A673 (cell line): ENCODE measurements at regions not wholly inside any gene's neighbourhood (a gene's known extent, or its start where the extent isn't known, plus 50 kb on each side); places are given as distances from the start of the nearest gene placed in this dataset.
A peak's percentile ranks its signal among the peaks of the same experiment; 100 is the strongest.

Source experiments
- BruUV-seq: library from RNA; stranded (reverse); fragments of 400-500 nt; replicated peaks from 2 replicates; lab custom pipeline; 2021; lab: Mats Ljungman, UMichigan
- CTCF ChIA-PET: fragments of 300-600 bp; sonication (Branson Sonifier 250); formaldehyde crosslinking; loops from one replicate; lab custom pipeline; 2022; ENCODE audit warnings: antibody characterized with exemption; lab: Charles Lee
- POLR2A ChIA-PET: fragments of 300-600 bp; sonication (Branson Sonifier 250); formaldehyde crosslinking; loops from one replicate; lab custom pipeline; 2022; ENCODE audit warnings: antibody characterized with exemption; ENCODE audit not compliant: low non-redundant PET; lab: Charles Lee
- DNase-seq: peaks from one replicate; pipeline ENCODE4 v3.0.0-alpha.2; 2015; ENCODE audit warnings: low spot score
- H3K27ac ChIP-seq: fragments of 200-600 bp; sonication (generic); 2 replicates; pipeline ENCODE4 v1.5.1; 2016; ENCODE audit warnings: mixed run types, low read depth, mild to moderate bottlenecking, mixed read lengths, antibody characterized with exemption, low read length; ENCODE audit not compliant: poor library complexity, severe bottlenecking
- H3K27me3 ChIP-seq: fragments of 200-600 bp; sonication (generic); replicated peaks from 2 replicates; pipeline ENCODE4 v1.6.1; 2017; ENCODE audit warnings: mixed run types, low read depth, mild to moderate bottlenecking, mixed read lengths, antibody characterized with exemption, low read length; ENCODE audit not compliant: insufficient read depth, poor library complexity
- H3K36me3 ChIP-seq: fragments of 200-600 bp; sonication (generic); 2 replicates; pipeline ENCODE4 v1.6.1; 2016; ENCODE audit warnings: mixed run types, mild to moderate bottlenecking, mixed read lengths, antibody characterized with exemption, low read length; ENCODE audit not compliant: insufficient read depth, poor library complexity, severe bottlenecking
- H3K4me1 ChIP-seq: fragments of 200-600 bp; sonication (generic); 2 replicates; pipeline ENCODE4 v1.6.1; 2017; ENCODE audit warnings: mixed run types, mild to moderate bottlenecking, mixed read lengths, antibody characterized with exemption, low read length; ENCODE audit not compliant: insufficient read depth, poor library complexity, severe bottlenecking
- H3K4me3 ChIP-seq: fragments of 200-600 bp; sonication (generic); 2 replicates; pipeline ENCODE4 v1.5.1; 2016; ENCODE audit warnings: low read depth, mixed run types, mild to moderate bottlenecking, mixed read lengths, low read length; ENCODE audit not compliant: poor library complexity, severe bottlenecking
- H3K9me3 ChIP-seq: fragments of 200-600 bp; sonication (generic); 2 replicates; pipeline ENCODE4 v1.6.1; 2016; ENCODE audit warnings: mixed run types, low read depth, mild to moderate bottlenecking, mixed read lengths, antibody characterized with exemption, low read length; ENCODE audit not compliant: poor library complexity, severe bottlenecking
- EZH2 ChIP-seq: fragments of 200-600 bp; sonication (generic); IDR thresholded peaks from 2 replicates; pipeline ENCODE4 v1.6.1; 2017; ENCODE audit warnings: borderline replicate concordance, low read depth, mild to moderate bottlenecking, mixed read lengths, antibody characterized with exemption, low read length; ENCODE audit not compliant: poor library complexity, severe bottlenecking
- intact Hi-C: fragments of 100-400 bp; cut with micrococcal nuclease; formaldehyde crosslinking; loops from one replicate; pipeline ENCODE4 v1.10.0; 2022; ENCODE audit not compliant: unreplicated experiment
- TF ChIP-seq, protein P1 (sequence below): fragments of 300-800, 200-600 bp; sonication (generic); conservative IDR thresholded peaks from 2 replicates; pipeline ENCODE4 v1.5.1; 2017; ENCODE audit warnings: low read depth, mild to moderate bottlenecking, antibody characterized with exemption, low read length, moderate library complexity, mixed read lengths

DNA sequence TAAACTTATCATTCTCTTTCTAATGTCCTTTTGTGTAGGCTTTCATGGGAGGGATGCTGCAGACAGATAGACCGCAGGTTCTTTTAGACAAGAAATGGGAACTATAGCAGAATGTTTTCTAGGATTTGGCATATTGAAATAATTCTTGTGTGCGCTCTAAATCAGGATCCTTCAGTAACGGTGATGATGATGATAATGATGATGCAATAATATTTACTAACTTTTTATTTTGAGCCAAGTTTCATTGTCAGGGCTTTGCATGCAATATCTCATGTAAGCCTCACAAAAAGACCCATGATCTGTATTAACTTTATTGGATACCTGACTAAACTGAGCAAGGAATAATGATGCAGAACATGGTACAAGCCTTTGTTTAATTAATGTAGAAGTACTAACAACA is 280.1 kb downstream of the HAO1 start:
- H3K27ac ChIP-seq, result no peak overlapping the region
- POLR2A ChIA-PET, result no interaction called here
- intact Hi-C loops, result no loop called here

DNA sequence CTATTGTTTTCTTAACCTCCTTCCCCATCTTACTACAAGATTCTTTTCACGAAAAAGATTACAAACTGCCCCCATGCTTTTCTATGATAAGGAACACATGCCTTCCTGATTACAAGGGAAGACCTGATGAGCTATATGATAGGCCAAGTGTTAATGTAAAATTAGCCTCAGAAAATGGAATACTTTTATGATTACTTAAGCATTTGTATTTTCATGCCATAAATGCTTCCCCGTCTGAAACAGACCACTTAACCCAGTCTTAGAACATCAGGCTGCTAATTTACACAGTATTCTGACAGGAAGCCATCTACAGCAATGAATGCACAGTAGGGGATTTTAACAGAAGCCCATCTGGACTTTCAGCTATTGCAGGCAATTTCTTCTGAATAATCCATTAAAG is 274.9 kb downstream of the HAO1 start:
- intact Hi-C loops, result no loop called here
- CTCF ChIA-PET, result no interaction called here
- Histone ChIP-seq H3K27me3 (no peaks in the 10 kb centered on the region), H3K4me1 (no peaks in the 10 kb centered on the region), H3K36me3 (no peaks in the 10 kb centered on the region), H3K9me3 (no peaks in the 10 kb centered on the region), H3K27ac (no peak overlapping the region), H3K4me3 (no peak overlapping the region)
- TF ChIP-seq EZH2, result no peak
- TF ChIP-seq, protein P1, sequence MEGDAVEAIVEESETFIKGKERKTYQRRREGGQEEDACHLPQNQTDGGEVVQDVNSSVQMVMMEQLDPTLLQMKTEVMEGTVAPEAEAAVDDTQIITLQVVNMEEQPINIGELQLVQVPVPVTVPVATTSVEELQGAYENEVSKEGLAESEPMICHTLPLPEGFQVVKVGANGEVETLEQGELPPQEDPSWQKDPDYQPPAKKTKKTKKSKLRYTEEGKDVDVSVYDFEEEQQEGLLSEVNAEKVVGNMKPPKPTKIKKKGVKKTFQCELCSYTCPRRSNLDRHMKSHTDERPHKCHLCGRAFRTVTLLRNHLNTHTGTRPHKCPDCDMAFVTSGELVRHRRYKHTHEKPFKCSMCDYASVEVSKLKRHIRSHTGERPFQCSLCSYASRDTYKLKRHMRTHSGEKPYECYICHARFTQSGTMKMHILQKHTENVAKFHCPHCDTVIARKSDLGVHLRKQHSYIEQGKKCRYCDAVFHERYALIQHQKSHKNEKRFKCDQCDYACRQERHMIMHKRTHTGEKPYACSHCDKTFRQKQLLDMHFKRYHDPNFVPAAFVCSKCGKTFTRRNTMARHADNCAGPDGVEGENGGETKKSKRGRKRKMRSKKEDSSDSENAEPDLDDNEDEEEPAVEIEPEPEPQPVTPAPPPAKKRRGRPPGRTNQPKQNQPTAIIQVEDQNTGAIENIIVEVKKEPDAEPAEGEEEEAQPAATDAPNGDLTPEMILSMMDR, result no peak
- BruUV-seq, result no TSS peak
- DNase-seq, result peak; percentile 6
- POLR2A ChIA-PET, result no interaction called here

More for the DNA sequence above, 280.1 kb downstream of the HAO1 start:
- H3K27me3 ChIP-seq, result no peaks in the 10 kb centered on the region
- no peak for DNase-seq
- CTCF ChIA-PET, result no interaction called here
- no peaks in the 10 kb centered on the region for H3K4me1 ChIP-seq
- no peak overlapping the region for H3K4me3 ChIP-seq
- no TSS peak for BruUV-seq
- no peak for TF ChIP-seq EZH2
- TF ChIP-seq, protein P1, result no peak
- no peaks in the 10 kb centered on the region for H3K9me3 ChIP-seq
- H3K36me3 ChIP-seq, result no peaks in the 10 kb centered on the region

DNA sequence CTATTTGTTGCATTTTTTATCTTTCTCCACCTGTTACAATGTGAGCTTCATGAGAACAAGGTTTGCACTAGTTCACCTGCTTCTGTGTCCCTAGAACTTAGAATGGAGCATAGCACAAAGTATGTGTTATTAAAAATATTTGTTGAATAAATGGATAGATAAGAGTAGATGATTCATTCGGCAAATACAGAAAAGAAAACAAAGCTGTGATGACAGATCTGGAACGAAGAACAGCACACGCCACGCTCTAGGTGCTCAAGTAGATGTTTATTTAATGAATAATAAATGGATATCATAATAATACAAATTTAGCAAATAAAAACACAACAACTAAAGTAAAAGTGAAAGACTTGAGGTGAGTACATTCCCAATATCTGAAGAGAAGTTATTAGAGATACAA is 273.1 kb downstream of the HAO1 start:
- no peak for TF ChIP-seq EZH2
- TF ChIP-seq, protein P1, result no peak
- no peaks in the 10 kb centered on the region for H3K36me3 ChIP-seq
- H3K4me1 ChIP-seq, result no peaks in the 10 kb centered on the region
- DNase-seq, result no peak
- H3K4me3 ChIP-seq, result no peak overlapping the region
- no peaks in the 10 kb centered on the region for H3K9me3 ChIP-seq
- CTCF ChIA-PET, result no interaction called here
- no peak overlapping the region for H3K27ac ChIP-seq
- H3K27me3 ChIP-seq, result no peaks in the 10 kb centered on the region
- POLR2A ChIA-PET, result no interaction called here
- BruUV-seq, result no TSS peak
- intact Hi-C loops, result no loop called here
